Astrocyte of the cerebellum (primary cell): ENCODE measurements at regions not wholly inside any gene's neighbourhood (a gene's known extent, or its start where the extent isn't known, plus 50 kb on each side); places are given as distances from the start of the nearest gene placed in this dataset.

ENCODE experiments used
- DNase-seq: peaks from one replicate; pipeline ENCODE4 v3.0.0-alpha.2; 2011; ENCODE audit warnings: low read depth
- H3K4me3 ChIP-seq: 2 replicates; pipeline ENCODE4 v1.5.1; 2011; ENCODE audit warnings: mild to moderate bottlenecking, low read depth, low read length, moderate library complexity
- in situ Hi-C: cut with HindIII; loops from 2 replicates; pipeline ENCODE4 v1.10.0; 2017; ENCODE audit warnings: low sequenced_read_pairs
- TF ChIP-seq, protein P1 (sequence below): IDR thresholded peaks from 2 replicates; pipeline ENCODE4 v1.5.1; 2012; ENCODE audit warnings: low read length, low read depth, moderate library complexity, mild to moderate bottlenecking; ENCODE audit errors: missing control alignments

DNA sequence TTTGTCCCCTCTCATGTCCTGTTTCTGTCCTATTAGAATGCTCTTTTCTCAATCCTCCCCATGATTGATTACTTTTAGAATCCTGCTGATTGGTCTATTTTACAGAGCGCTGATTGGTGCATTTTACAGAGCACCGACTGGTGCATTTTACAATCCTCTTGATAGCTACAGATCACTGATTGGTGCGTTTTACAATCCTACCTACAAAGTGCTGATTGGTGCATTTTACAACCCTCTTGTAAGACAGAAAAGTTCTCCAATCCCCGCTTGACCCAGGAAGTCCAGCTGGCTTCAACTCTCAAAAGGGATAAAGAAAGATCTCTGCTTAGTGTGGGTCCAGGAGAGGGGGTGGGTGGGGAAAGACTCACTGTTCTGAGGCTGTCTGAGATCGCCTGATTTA lies 71.3 kb downstream of the DHRS2 start:
- no peak for DNase-seq
- in situ Hi-C loops = no loop called here
- H3K4me3 ChIP-seq = no peak overlapping the region
- TF ChIP-seq, protein P1, sequence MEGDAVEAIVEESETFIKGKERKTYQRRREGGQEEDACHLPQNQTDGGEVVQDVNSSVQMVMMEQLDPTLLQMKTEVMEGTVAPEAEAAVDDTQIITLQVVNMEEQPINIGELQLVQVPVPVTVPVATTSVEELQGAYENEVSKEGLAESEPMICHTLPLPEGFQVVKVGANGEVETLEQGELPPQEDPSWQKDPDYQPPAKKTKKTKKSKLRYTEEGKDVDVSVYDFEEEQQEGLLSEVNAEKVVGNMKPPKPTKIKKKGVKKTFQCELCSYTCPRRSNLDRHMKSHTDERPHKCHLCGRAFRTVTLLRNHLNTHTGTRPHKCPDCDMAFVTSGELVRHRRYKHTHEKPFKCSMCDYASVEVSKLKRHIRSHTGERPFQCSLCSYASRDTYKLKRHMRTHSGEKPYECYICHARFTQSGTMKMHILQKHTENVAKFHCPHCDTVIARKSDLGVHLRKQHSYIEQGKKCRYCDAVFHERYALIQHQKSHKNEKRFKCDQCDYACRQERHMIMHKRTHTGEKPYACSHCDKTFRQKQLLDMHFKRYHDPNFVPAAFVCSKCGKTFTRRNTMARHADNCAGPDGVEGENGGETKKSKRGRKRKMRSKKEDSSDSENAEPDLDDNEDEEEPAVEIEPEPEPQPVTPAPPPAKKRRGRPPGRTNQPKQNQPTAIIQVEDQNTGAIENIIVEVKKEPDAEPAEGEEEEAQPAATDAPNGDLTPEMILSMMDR = no peak

DNA sequence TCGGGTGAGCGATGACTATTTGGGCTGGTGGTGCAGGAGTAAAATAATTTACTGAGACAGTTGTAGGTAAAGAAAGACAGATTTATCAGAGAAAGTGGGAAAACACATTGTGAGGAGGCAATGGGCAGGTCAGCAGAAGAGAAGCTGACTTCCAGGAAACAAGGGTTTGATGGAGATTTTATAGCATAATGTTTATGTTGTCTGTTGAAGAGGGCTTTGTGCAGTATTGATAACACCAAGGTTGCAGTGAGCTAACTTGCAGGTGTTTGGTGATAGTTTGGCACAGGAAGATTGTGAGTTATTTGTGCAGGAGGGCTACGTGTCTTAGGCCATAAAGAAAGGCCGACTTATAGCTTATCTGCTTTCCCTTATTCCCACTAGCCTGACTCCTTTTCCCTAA lies 72.2 kb downstream of the DHRS2 start:
- no peak overlapping the region for H3K4me3 ChIP-seq
- no peak for DNase-seq
- in situ Hi-C loops = no loop called here
- TF ChIP-seq, protein P1 = no peak

- TF ChIP-seq, protein P1 = no peak
- H3K4me3 ChIP-seq = no peak overlapping the region
- in situ Hi-C loops = no loop called here
- no peak for DNase-seq
Measured at GRCh38 chr14:23709923-23710322, 73.8 kb downstream of the DHRS2 start.

DNA sequence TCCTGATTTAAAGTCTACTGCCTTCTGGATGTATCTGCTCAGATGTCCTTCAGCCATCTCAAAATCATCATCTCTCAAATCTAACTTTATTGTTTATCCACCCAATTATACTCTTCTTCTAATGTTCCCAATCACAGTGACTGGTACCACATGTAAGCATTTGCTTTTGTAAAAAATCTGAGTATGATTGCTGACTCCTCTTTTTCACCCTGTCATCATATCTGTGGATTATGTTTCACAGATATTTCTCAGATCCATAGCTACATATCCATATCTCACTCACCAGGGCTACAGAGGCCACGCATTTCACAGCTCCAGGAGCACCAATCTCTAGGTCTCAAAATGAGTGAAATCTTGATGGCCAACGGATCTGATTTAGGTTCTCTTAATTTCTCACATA lies 76.1 kb downstream of the DHRS2 start:
- in situ Hi-C loops = no loop called here
- TF ChIP-seq, protein P1 = no peak
- DNase-seq = no peak
- no peak overlapping the region for H3K4me3 ChIP-seq

- DNase-seq = no peak
- no peak overlapping the region for H3K4me3 ChIP-seq
- in situ Hi-C loops = no loop called here
- TF ChIP-seq, protein P1 = no peak
Measured at GRCh38 chr14:23719225-23719985, 83.2 kb downstream of the DHRS2 start.

DNA sequence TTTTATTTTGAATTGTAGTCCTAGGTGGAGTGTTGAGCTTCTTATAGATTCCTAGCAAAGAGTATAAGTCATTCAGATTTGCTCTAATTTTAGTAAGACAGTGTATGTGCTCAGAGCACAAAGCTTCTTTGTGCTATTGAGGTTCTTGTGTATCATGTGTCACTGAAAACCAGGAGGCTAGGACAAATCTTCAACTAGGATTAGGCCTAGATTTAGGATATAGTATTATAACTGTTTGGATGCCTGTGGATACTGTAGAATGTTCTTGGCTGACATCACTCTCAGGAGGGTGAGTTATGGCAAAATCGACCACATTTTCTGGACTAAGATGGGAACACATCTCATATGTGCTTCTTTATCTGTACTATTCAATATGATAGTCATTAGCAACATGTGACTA lies 86.5 kb downstream of the DHRS2 start:
- no peak overlapping the region for H3K4me3 ChIP-seq
- in situ Hi-C loops = no loop called here
- DNase-seq = no peak
- TF ChIP-seq, protein P1 = no peak

GRCh38 chr14:23723911-23724310 lies 87.7 kb downstream of the DHRS2 start:
- TF ChIP-seq, protein P1 = no peak
- no peak overlapping the region for H3K4me3 ChIP-seq
- no peak for DNase-seq
- in situ Hi-C loops = no loop called here
